HCT116 (cell line): ENCODE measurements at regions not wholly inside any gene's neighbourhood (a gene's known extent, or its start where the extent isn't known, plus 50 kb on each side); places are given as distances from the start of the nearest gene placed in this dataset.

Experiments used
- ATAC-seq: fragments of 200-7000 bp; cut with Tn5 transposase; 2 replicates; pipeline ENCODE4 v1.9.1; 2020; ENCODE audit warnings: mild to moderate bottlenecking, moderate library complexity
- BruUV-seq: library from RNA; stranded (reverse); fragments of 400-500 nt; replicated peaks from 2 replicates; lab custom pipeline; 2021; lab: Mats Ljungman, UMichigan
- CTCF ChIA-PET: fragments of 300-600 bp; sonication (Branson Sonifier 250); formaldehyde crosslinking; loops from one replicate; lab custom pipeline; 2021; ENCODE audit warnings: antibody characterized with exemption; lab: Charles Lee
- POLR2A ChIA-PET: fragments of 300-600, 350-600 bp; sonication (Branson Sonifier 250); formaldehyde crosslinking; loops from one replicate; lab custom pipeline; 2021; ENCODE audit warnings: antibody characterized with exemption; lab: Charles Lee
- RAD21 ChIA-PET, 2 experiments: fragments of 300-600 bp; sonication (Branson Sonifier 250); formaldehyde crosslinking; loops; one replicate each; lab custom pipeline; 2023; ENCODE audit warnings: low total read pairs in 2 of 2; ENCODE audit not compliant: uncharacterized antibody in 2 of 2, unreplicated experiment in 2 of 2, low non-redundant PET in 1 of 2; lab: Charles Lee
- DNase-seq: peaks from one replicate; pipeline ENCODE4 v3.0.0-alpha.2; 2010; ENCODE audit warnings: low read depth, low spot score
- H2AFZ ChIP-seq: fragments of 200-600 bp; shearing (Covaris generic), sonication (generic); 2 replicates; pipeline ENCODE4 v1.6.1; 2017; ENCODE audit warnings: low read depth, mixed run types, mixed read lengths, antibody characterized with exemption, low read length; ENCODE audit not compliant: poor library complexity, severe bottlenecking
- H3K27ac ChIP-seq: 2 replicates; pipeline ENCODE4 v1.5.1; 2012; ENCODE audit warnings: low read depth, low read length
- H3K27me3 ChIP-seq: fragments of 200-600 bp; sonication (generic); 2 replicates; pipeline ENCODE4 v1.6.1; 2016; ENCODE audit warnings: mixed run types, low read length, mixed read lengths; ENCODE audit not compliant: insufficient read depth
- H3K36me3 ChIP-seq, 2 experiments: fragments of 200-500 bp in 1 of 2; fragments of 200-600 bp in 1 of 2; sonication (Bioruptor generic) in 1 of 2; sonication (generic) in 1 of 2; 2 replicates each; pipeline versions ENCODE4 v1.5.1 to v1.6.1; 2014 to 2016; ENCODE audit warnings: low read length in 2 of 2, inconsistent platforms in 1 of 2, mixed read lengths in 1 of 2, mixed run types in 1 of 2; ENCODE audit not compliant: insufficient read depth in 2 of 2, control insufficient read depth in 1 of 2
- H3K4me1 ChIP-seq, 2 experiments: fragments of 200-600 bp in 1 of 2; sonication (generic) in 1 of 2; 2 replicates each; pipeline versions ENCODE4 v1.5.1 to v1.6.1; 2012 to 2017; ENCODE audit warnings: low read length in 2 of 2, inconsistent platforms in 1 of 2, mild to moderate bottlenecking in 1 of 2, mixed read lengths in 1 of 2, mixed run types in 1 of 2, moderate library complexity in 1 of 2; ENCODE audit not compliant: insufficient read depth in 2 of 2, control insufficient read depth in 1 of 2
- H3K4me2 ChIP-seq: fragments of 200-600 bp; sonication (generic); 2 replicates; pipeline ENCODE4 v1.6.1; 2017; ENCODE audit warnings: mixed run types, low read length, mixed read lengths
- H3K4me3 ChIP-seq, 2 experiments: fragments of 200-600 bp in 1 of 2; sonication (generic) in 1 of 2; replicated peaks in 1 of 2; 2 replicates each; pipeline ENCODE4 v1.5.1; 2011 to 2016; ENCODE audit warnings: low read length in 2 of 2, control low read depth in 1 of 2, low read depth in 1 of 2, mild to moderate bottlenecking in 1 of 2, mixed read lengths in 1 of 2, mixed run types in 1 of 2
- H3K79me2 ChIP-seq: fragments of 200-600 bp; sonication (generic); 2 replicates; pipeline ENCODE4 v1.6.1; 2017; ENCODE audit warnings: mild to moderate bottlenecking, mixed run types, low read length, moderate library complexity, mixed read lengths; ENCODE audit not compliant: insufficient read depth
- H3K9ac ChIP-seq: fragments of 200-600 bp; sonication (generic); 2 replicates; pipeline ENCODE4 v1.6.1; 2016; ENCODE audit warnings: low read length, mixed read lengths
- H3K9me2 ChIP-seq: fragments of 200-600 bp; sonication (generic), shearing (Covaris generic); 2 replicates; pipeline ENCODE4 v1.6.1; 2017; ENCODE audit warnings: mixed run types, mild to moderate bottlenecking, moderate library complexity; ENCODE audit not compliant: insufficient read depth
- H3K9me3 ChIP-seq, 2 experiments: fragments of 200-500 bp in 1 of 2; fragments of 200-600 bp in 1 of 2; sonication (Bioruptor generic) in 1 of 2; sonication (generic) in 1 of 2; 2 replicates each; pipeline ENCODE4 v1.6.1; 2014 to 2017; ENCODE audit warnings: low read length in 2 of 2, mixed read lengths in 2 of 2, inconsistent platforms in 1 of 2, low read depth in 1 of 2, mild to moderate bottlenecking in 1 of 2, mixed run types in 1 of 2, moderate library complexity in 1 of 2; ENCODE audit not compliant: control insufficient read depth in 1 of 2, insufficient read depth in 1 of 2
- H4K20me1 ChIP-seq: fragments of 200-600 bp; sonication (generic), shearing (Covaris generic); 2 replicates; pipeline ENCODE4 v1.6.1; 2017; ENCODE audit warnings: mixed run types, mild to moderate bottlenecking, moderate library complexity; ENCODE audit not compliant: insufficient read depth
- CBX3 ChIP-seq: IDR thresholded peaks from 2 replicates; pipeline ENCODE4 v1.6.1; 2012; ENCODE audit warnings: low read depth
- CEBPB ChIP-seq: IDR thresholded peaks from 2 replicates; pipeline ENCODE4 v1.6.1; 2012; ENCODE audit warnings: low read depth
- CTCF ChIP-seq, 3 experiments: fragments of 200-600 bp in 1 of 3; sonication (generic) in 1 of 3; IDR thresholded peaks in 2 of 3; conservative IDR thresholded peaks in 1 of 3; 2 replicates each; pipeline ENCODE4 v1.5.1; 2012 to 2017; ENCODE audit warnings: low read depth in 2 of 3, low read length in 2 of 3, antibody characterized with exemption in 1 of 3, borderline replicate concordance in 1 of 3, control low read depth in 1 of 3, mild to moderate bottlenecking in 1 of 3, mixed read lengths in 1 of 3, mixed run types in 1 of 3, moderate library complexity in 1 of 3; ENCODE audit not compliant: insufficient read depth in 1 of 3
- ELF1 ChIP-seq: IDR thresholded peaks from 2 replicates; pipeline ENCODE4 v1.6.1; 2012; ENCODE audit warnings: low read depth, borderline replicate concordance
- EZH2 ChIP-seq: fragments of 200-600 bp; sonication (generic); IDR thresholded peaks from 2 replicates; pipeline ENCODE4 v1.6.1; 2017; ENCODE audit warnings: antibody characterized with exemption, mixed run types
- FOSL1 ChIP-seq: IDR thresholded peaks from 2 replicates; pipeline ENCODE4 v1.6.1; 2012; ENCODE audit warnings: low read depth
- JUND ChIP-seq: IDR thresholded peaks from 2 replicates; pipeline ENCODE4 v1.6.1; 2012
- POLR2AphosphoS5 ChIP-seq: IDR thresholded peaks from 2 replicates; pipeline ENCODE4 v1.6.1; 2011; ENCODE audit warnings: mild to moderate bottlenecking, low read depth, low read length, moderate library complexity
- RAD21 ChIP-seq: IDR thresholded peaks from 2 replicates; pipeline ENCODE4 v1.6.1; 2012; ENCODE audit warnings: low read depth, mild to moderate bottlenecking
- SP1 ChIP-seq: IDR thresholded peaks from 2 replicates; pipeline ENCODE4 v1.6.1; 2012; ENCODE audit warnings: low read depth
- SRF ChIP-seq: IDR thresholded peaks from 2 replicates; pipeline ENCODE4 v1.6.1; 2012; ENCODE audit warnings: low read depth
- TCF7L2 ChIP-seq: IDR thresholded peaks from 2 replicates; pipeline ENCODE4 v1.7.0; 2011; ENCODE audit warnings: borderline replicate concordance, inconsistent platforms; ENCODE audit not compliant: insufficient read depth, insufficient read length; ENCODE audit errors: extremely low read depth
- ZFX ChIP-seq: fragments of 450-650 bp; IDR thresholded peaks from 2 replicates; pipeline ENCODE4 v1.6.1; 2017
- intact Hi-C: fragments of 100-400 bp; cut with micrococcal nuclease; formaldehyde crosslinking; loops from 2 replicates; pipeline ENCODE4 v1.10.0; 2022
- TF ChIP-seq, protein P1 (sequence below): IDR thresholded peaks from 2 replicates; pipeline ENCODE4 v1.6.1; 2012; ENCODE audit warnings: low read depth
- TF ChIP-seq, protein P2 (sequence below): IDR thresholded peaks from 2 replicates; pipeline ENCODE4 v1.6.1; 2012

GRCh38 chr10:130577039-130577438, 440.8 kb downstream of the GLRX3 start:
- H3K4me3 ChIP-seq = no peak overlapping the region
- no peaks in the 10 kb centered on the region for H3K27me3 ChIP-seq
- BruUV-seq = no TSS peak
- no peaks in the 10 kb centered on the region for H3K36me3 ChIP-seq
- no peaks in the 10 kb centered on the region for H3K9me2 ChIP-seq
- no peaks in the 10 kb centered on the region for H3K79me2 ChIP-seq
- ATAC-seq = no peak
- RAD21 ChIA-PET = no interaction called here
- H3K4me1 ChIP-seq = no peaks in the 10 kb centered on the region
- CTCF ChIA-PET = no interaction called here
- no peaks in the 10 kb centered on the region for H3K9me3 ChIP-seq
- no peak for DNase-seq
- no peak overlapping the region for H2AFZ ChIP-seq
- POLR2A ChIA-PET = no interaction called here
- H4K20me1 ChIP-seq = no peaks in the 10 kb centered on the region
- TF ChIP-seq RAD21 (no peak), SP1 (no peak), POLR2AphosphoS5 (no peak), JUND (no peak), TCF7L2 (no peak), CEBPB (no peak), ZFX (no peak), SRF (no peak), FOSL1 (no peak), ELF1 (no peak), EZH2 (no peak), CTCF (IDR thresholded peaks at IDR 0.05 in 2 of 3, conservative IDR thresholded peaks at IDR 0.05 in 1 of 3; ENCODE audit: borderline replicate concordance in 1 of 3, insufficient read depth in 1 of 3, low read depth in 2 of 3, low read length in 2 of 3) (no peak), CBX3 (no peak)
- TF ChIP-seq, protein P1, sequence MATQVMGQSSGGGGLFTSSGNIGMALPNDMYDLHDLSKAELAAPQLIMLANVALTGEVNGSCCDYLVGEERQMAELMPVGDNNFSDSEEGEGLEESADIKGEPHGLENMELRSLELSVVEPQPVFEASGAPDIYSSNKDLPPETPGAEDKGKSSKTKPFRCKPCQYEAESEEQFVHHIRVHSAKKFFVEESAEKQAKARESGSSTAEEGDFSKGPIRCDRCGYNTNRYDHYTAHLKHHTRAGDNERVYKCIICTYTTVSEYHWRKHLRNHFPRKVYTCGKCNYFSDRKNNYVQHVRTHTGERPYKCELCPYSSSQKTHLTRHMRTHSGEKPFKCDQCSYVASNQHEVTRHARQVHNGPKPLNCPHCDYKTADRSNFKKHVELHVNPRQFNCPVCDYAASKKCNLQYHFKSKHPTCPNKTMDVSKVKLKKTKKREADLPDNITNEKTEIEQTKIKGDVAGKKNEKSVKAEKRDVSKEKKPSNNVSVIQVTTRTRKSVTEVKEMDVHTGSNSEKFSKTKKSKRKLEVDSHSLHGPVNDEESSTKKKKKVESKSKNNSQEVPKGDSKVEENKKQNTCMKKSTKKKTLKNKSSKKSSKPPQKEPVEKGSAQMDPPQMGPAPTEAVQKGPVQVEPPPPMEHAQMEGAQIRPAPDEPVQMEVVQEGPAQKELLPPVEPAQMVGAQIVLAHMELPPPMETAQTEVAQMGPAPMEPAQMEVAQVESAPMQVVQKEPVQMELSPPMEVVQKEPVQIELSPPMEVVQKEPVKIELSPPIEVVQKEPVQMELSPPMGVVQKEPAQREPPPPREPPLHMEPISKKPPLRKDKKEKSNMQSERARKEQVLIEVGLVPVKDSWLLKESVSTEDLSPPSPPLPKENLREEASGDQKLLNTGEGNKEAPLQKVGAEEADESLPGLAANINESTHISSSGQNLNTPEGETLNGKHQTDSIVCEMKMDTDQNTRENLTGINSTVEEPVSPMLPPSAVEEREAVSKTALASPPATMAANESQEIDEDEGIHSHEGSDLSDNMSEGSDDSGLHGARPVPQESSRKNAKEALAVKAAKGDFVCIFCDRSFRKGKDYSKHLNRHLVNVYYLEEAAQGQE = no peak
- TF ChIP-seq, protein P2, sequence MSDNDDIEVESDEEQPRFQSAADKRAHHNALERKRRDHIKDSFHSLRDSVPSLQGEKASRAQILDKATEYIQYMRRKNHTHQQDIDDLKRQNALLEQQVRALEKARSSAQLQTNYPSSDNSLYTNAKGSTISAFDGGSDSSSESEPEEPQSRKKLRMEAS = no peak
- no peak overlapping the region for H3K4me2 ChIP-seq
- H3K27ac ChIP-seq = no peak overlapping the region
- H3K9ac ChIP-seq = no peak overlapping the region
- intact Hi-C loops = no loop called here
